Right lobe of liver (tissue), 6 donors: ENCODE measurements at regions not wholly inside any gene's neighbourhood (a gene's known extent, or its start where the extent isn't known, plus 50 kb on each side); places are given as distances from the start of the nearest gene placed in this dataset.

Experiments used
- ATAC-seq, 4 donors: fragments of 200-7000 bp; cut with Tn5 transposase; one replicate each; pipeline ENCODE4 v1.9.1; 2020; ENCODE audit warnings: mild to moderate bottlenecking in 4 of 4, moderate library complexity in 4 of 4
- DNase-seq, 3 donors: peaks; one replicate each; pipeline ENCODE4 v3.0.0-alpha.2; 2020
- H3K27ac ChIP-seq, 3 donors: fragments of 200-600 bp; one replicate each; pipeline ENCODE4 v1.8.0; 2022
- H3K27me3 ChIP-seq, 2 donors: fragments of 200-600 bp; one replicate each; pipeline ENCODE4 v1.8.0; 2022
- H3K36me3 ChIP-seq, 4 donors: fragments of 200-600 bp; sonication (generic) in 1 of 4; one replicate each; pipeline versions ENCODE4 v1.5.1 to v1.8.0; 2017 to 2022; ENCODE audit warnings: control low read depth in 1 of 4
- H3K4me1 ChIP-seq, 4 donors: fragments of 200-600 bp; sonication (generic) in 1 of 4; one replicate each; pipeline versions ENCODE4 v1.5.1 to v1.8.0; 2017 to 2022; ENCODE audit warnings: control low read depth in 1 of 4
- H3K4me3 ChIP-seq, 3 donors: fragments of 200-600 bp; one replicate each; pipeline ENCODE4 v1.8.0; 2022
- H3K9me3 ChIP-seq, 4 donors: fragments of 200-600 bp; sonication (generic) in 1 of 4; one replicate each; pipeline versions ENCODE4 v1.5.1 to v1.8.0; 2017 to 2022; ENCODE audit warnings: control low read depth in 1 of 4
- CTCF ChIP-seq, 4 donors: fragments of 200-600 bp in 3 of 4; fragments of 450-650 bp in 1 of 4; IDR thresholded peaks; one replicate each; pipeline versions ENCODE4 v1.5.1 to v1.8.0; 2016 to 2022; ENCODE audit warnings: antibody characterized with exemption in 4 of 4, mild to moderate bottlenecking in 2 of 4
- POLR2A ChIP-seq: fragments of 450-650 bp; IDR thresholded peaks from one replicate; pipeline ENCODE4 v1.6.1; 2017; ENCODE audit warnings: antibody characterized with exemption, mild to moderate bottlenecking
- WGBS: methylation state at CpG from one replicate; pipeline ENCODE4 v1.1.6; 2018; ENCODE audit warnings: low coverage, low lambda C conversion rate; ENCODE audit not compliant: insufficient coverage; ENCODE audit errors: missing lambda C conversion rate; 5-methylcytosine and 5-hydroxymethylcytosine counted together
- intact Hi-C, 2 donors: fragments of 100-400 bp; cut with DNase I; formaldehyde crosslinking; loops; one replicate each; pipeline versions ENCODE4 v1.11.2 to v1.14.1; 2022
- donor health status: DM: no; HTN: yes; CAD: no.
- donor health status: DM: no; HTN: no; CAD: no.
- donor health status: DM: no; HTN: no; CAD: no.
- donor health status: DM: no; HTN: yes; CAD: no.
- donor health status: DM: no; HTN: yes; CAD: no.

- Histone ChIP-seq H3K27me3 (no peaks in the 10 kb centered on the region), H3K4me1 (no peaks in the 10 kb centered on the region), H3K36me3 (no peaks in the 10 kb centered on the region), H3K4me3 (no peak overlapping the region), H3K9me3 (no peaks in the 10 kb centered on the region), H3K27ac (no peak overlapping the region)
- ATAC-seq (no peak), DNase-seq (no peak)
- TF ChIP-seq POLR2A, result no peak
- TF ChIP-seq CTCF (IDR thresholded peaks at IDR 0.05), result no peak
- intact Hi-C loops, result no loop called here
Measured at GRCh38 chr3:102553876-102554275, 119.1 kb downstream of the ZPLD1 start.

- Histone ChIP-seq H3K36me3 (no peaks in the 10 kb centered on the region), H3K4me3 (no peak overlapping the region), H3K9me3 (no peaks in the 10 kb centered on the region), H3K27ac (peak overlapping the region in 2 of 3 donors; percentile 1 to 24), H3K4me1 (peaks cover 0 to 24% (median 4%) of the 10 kb centered on the region in 4 donors), H3K27me3 (no peaks in the 10 kb centered on the region)
- ATAC-seq (peak in 1 of 4 donors; percentile 8), DNase-seq (no peak)
- WGBS, result 35% methylated on average over 2 of the region's 2 CpGs
- TF ChIP-seq POLR2A (no peak), CTCF (IDR thresholded peaks at IDR 0.05) (no peak)
- intact Hi-C loops, result no loop called here
Measured at GRCh38 chr3:102570511-102570910, 135.7 kb downstream of the ZPLD1 start.

GRCh38 chr3:102571006-102571405, 136.2 kb downstream of the ZPLD1 start:
- no peaks in the 10 kb centered on the region for H3K9me3 ChIP-seq
- H3K27me3 ChIP-seq, result no peaks in the 10 kb centered on the region
- TF ChIP-seq CTCF (IDR thresholded peaks at IDR 0.05) (no peak), POLR2A (no peak)
- intact Hi-C loops, result no loop called here
- peak overlapping the region in 2 of 3 donors; percentile 1 to 24 for H3K27ac ChIP-seq
- ATAC-seq, result peak; percentile 96 to 99 (median 98)
- no peak overlapping the region for H3K4me3 ChIP-seq
- 17% methylated on average over 1 of the region's 1 CpG for WGBS
- peaks cover 0 to 24% (median 4%) of the 10 kb centered on the region in 4 donors for H3K4me1 ChIP-seq
- H3K36me3 ChIP-seq, result no peaks in the 10 kb centered on the region
- peak in 1 of 3 donors; percentile 55 for DNase-seq

- no peaks in the 10 kb centered on the region for H3K36me3 ChIP-seq
- TF ChIP-seq CTCF (IDR thresholded peaks at IDR 0.05) (no peak), POLR2A (no peak)
- no peak for DNase-seq
- no peaks in the 10 kb centered on the region for H3K27me3 ChIP-seq
- H3K4me3 ChIP-seq, result no peak overlapping the region
- H3K27ac ChIP-seq, result no peak overlapping the region
- intact Hi-C loops, result no loop called here
- no peaks in the 10 kb centered on the region for H3K9me3 ChIP-seq
- H3K4me1 ChIP-seq, result peaks cover 0 to 24% (median 4%) of the 10 kb centered on the region in 4 donors
- WGBS, result 100% methylated on average over 1 of the region's 2 CpGs
- ATAC-seq, result peak; percentile 23 to 51 (median 44)
Measured at GRCh38 chr3:102571720-102572384, 137.0 kb downstream of the ZPLD1 start.
